ENCODE measurements at regions not wholly inside any gene's neighbourhood (a gene's known extent, or its start where the extent isn't known, plus 50 kb on each side); places are given as distances from the start of the nearest gene placed in this dataset.
"Not testable (repeated sequence)": the region's sequence is repeated elsewhere in the genome, so short reads cannot be mapped to it uniquely, and the experiment has no call there.

GRCh38 chr15:24848050-24848449 is 106.7 kb upstream of the SNRPN start:
- no peak for DNase-seq

- no peak for DNase-seq
These were observed 98.1 kb upstream of the SNRPN start for GRCh38 chr15:24856397-24857390.

- DNase-seq: no peak
These were observed 97.0 kb upstream of the SNRPN start for GRCh38 chr15:24857763-24858162.

- DNase-seq: not testable (repeated sequence)
These were observed 96.6 kb upstream of the SNRPN start for GRCh38 chr15:24858183-24858582.

- no peak for DNase-seq
These were observed 95.8 kb upstream of the SNRPN start for GRCh38 chr15:24858737-24859601.

- no peak for DNase-seq
These were observed 93.6 kb upstream of the SNRPN start for GRCh38 chr15:24861014-24861690.

GRCh38 chr15:24862726-24863521 is 91.9 kb upstream of the SNRPN start:
- DNase-seq: no peak

- DNase-seq: no peak
These were observed 89.5 kb upstream of the SNRPN start for GRCh38 chr15:24865303-24865702.

- DNase-seq: no peak
These were observed 77.6 kb upstream of the SNRPN start for GRCh38 chr15:24877174-24877573.

GRCh38 chr15:24878153-24878552 is 76.6 kb upstream of the SNRPN start:
- DNase-seq: no peak

- DNase-seq: no peak
These were observed 75.3 kb upstream of the SNRPN start for GRCh38 chr15:24879492-24879891.

- DNase-seq: no peak
These were observed 74.1 kb upstream of the SNRPN start for GRCh38 chr15:24880663-24881062.

GRCh38 chr15:24886538-24886937 is 68.2 kb upstream of the SNRPN start:
- no peak for DNase-seq

GRCh38 chr15:24898715-24899272 is 56.0 kb upstream of the SNRPN start:
- DNase-seq: no peak

GRCh38 chr15:24899367-24899766 is 55.4 kb upstream of the SNRPN start:
- no peak for DNase-seq

GRCh38 chr15:24899795-24900194 is 55.0 kb upstream of the SNRPN start:
- no peak for DNase-seq

GRCh38 chr15:24901409-24901808 is 53.4 kb upstream of the SNRPN start:
- DNase-seq: no peak
